Tibial nerve (tissue), 4 donors: ENCODE measurements at regions not wholly inside any gene's neighbourhood (a gene's known extent, or its start where the extent isn't known, plus 50 kb on each side); places are given as distances from the start of the nearest gene placed in this dataset.

ENCODE experiments used
- DNase-seq, 2 donors: peaks; one replicate each; pipeline ENCODE4 v3.0.0-alpha.2; 2019; ENCODE audit warnings: low spot score in 2 of 2
- H3K27ac ChIP-seq, 4 donors: fragments of 200-600 bp; sonication (generic) in 3 of 4; one replicate each; pipeline ENCODE4 v1.5.1; 2017 to 2019; ENCODE audit warnings: mild to moderate bottlenecking in 1 of 4
- H3K27me3 ChIP-seq, 2 donors: fragments of 200-600 bp; sonication (generic) in 1 of 2; one replicate each; pipeline versions ENCODE4 v1.5.1 to v1.6.0; 2017 to 2019
- H3K36me3 ChIP-seq, 3 donors: fragments of 200-600 bp; sonication (generic); one replicate each; pipeline ENCODE4 v1.5.1; 2018 to 2019
- H3K4me1 ChIP-seq, 4 donors: fragments of 200-600 bp; sonication (generic) in 3 of 4; one replicate each; pipeline ENCODE4 v1.5.1; 2017 to 2019
- H3K4me3 ChIP-seq, 4 donors: fragments of 200-600 bp; sonication (generic) in 3 of 4; one replicate each; pipeline ENCODE4 v1.5.1; 2017 to 2019; ENCODE audit warnings: mild to moderate bottlenecking in 1 of 4, moderate library complexity in 1 of 4
- H3K9me3 ChIP-seq, 4 donors: fragments of 200-600 bp; sonication (generic) in 3 of 4; one replicate each; pipeline ENCODE4 v1.5.1; 2017 to 2019
- EP300 ChIP-seq, 2 donors: sonication (generic); formaldehyde crosslinking; IDR thresholded peaks; one replicate each; pipeline ENCODE4 v1.6.1; 2017; ENCODE audit warnings: antibody characterized with exemption in 2 of 2, mild to moderate bottlenecking in 1 of 2
- POLR2A ChIP-seq, 2 donors: fragments of 450-650 bp; IDR thresholded peaks; one replicate each; pipeline ENCODE4 v1.6.1; 2017; ENCODE audit warnings: antibody characterized with exemption in 2 of 2, mild to moderate bottlenecking in 2 of 2, moderate library complexity in 2 of 2
- WGBS, 2 donors: methylation state at CpG; one replicate each; pipeline ENCODE4 v1.1.5; 2018; 5-methylcytosine and 5-hydroxymethylcytosine counted together
- TF ChIP-seq, protein P1 (sequence below), 5 experiments: fragments of 200-600 bp in 3 of 5; fragments of 450-650 bp in 2 of 5; sonication (generic) in 3 of 5; IDR thresholded peaks; one replicate each; pipeline ENCODE4 v1.5.1; 2016 to 2019; ENCODE audit warnings: antibody characterized with exemption in 5 of 5, mild to moderate bottlenecking in 3 of 5, moderate library complexity in 2 of 5

DNA sequence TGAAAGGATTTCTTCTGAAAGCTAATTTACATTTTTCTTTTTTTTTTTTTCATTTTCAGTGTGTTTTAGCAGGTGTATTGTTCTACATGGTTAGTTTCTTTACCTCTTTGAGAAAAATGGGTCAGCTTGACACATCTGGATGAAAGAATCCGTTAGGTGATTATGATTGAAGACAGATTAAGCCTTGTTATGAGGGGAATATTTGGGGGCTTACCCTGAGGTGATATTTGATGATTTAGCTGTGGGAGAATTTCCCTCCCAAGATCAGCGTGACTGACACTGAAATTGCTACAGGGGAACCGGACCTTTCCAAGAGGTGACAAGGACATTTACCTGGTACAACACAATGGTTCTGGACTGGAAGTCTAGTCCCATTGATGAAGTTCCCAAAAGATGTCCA, 147.5 kb downstream of the NFKBIZ start:
- 87 to 96% methylated on average over 3 of the region's 3 CpGs for WGBS, 2 donors
- no peak overlapping the region for H3K27ac ChIP-seq

DNA sequence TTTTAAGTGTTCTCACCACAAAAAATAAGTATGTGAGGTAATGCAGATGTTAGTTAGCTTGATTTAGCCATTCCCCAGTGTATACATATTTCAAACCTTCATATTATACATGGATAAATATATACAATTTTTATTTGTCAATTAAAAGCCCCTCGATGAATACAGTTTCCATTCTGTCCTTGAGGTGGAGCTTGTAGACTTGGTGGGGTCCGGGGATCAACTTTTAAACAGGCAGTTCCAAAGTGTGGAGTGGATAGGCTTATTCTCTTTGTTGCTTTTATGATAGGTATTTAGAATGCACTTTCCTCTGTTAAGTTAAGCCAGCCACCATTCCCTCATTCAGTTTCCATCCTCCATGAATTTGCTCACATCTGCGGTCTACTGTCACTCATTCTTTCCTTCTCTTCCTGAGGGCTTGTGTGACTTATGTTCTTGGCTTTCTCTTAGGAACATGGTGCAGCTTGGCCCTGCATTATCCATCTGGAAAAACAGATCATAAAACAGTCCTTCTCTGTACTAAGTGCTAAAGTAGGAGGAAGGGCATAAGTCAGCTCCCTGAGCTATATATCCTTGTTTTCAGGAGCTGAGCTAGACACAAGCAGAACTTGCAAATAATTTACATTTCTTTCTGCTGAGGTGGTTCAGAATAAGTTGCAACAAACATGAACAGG, 149.1 kb downstream of the NFKBIZ start:
- 63 to 75% methylated on average over 3 of the region's 3 CpGs for WGBS, 2 donors
- TF ChIP-seq, protein P1, sequence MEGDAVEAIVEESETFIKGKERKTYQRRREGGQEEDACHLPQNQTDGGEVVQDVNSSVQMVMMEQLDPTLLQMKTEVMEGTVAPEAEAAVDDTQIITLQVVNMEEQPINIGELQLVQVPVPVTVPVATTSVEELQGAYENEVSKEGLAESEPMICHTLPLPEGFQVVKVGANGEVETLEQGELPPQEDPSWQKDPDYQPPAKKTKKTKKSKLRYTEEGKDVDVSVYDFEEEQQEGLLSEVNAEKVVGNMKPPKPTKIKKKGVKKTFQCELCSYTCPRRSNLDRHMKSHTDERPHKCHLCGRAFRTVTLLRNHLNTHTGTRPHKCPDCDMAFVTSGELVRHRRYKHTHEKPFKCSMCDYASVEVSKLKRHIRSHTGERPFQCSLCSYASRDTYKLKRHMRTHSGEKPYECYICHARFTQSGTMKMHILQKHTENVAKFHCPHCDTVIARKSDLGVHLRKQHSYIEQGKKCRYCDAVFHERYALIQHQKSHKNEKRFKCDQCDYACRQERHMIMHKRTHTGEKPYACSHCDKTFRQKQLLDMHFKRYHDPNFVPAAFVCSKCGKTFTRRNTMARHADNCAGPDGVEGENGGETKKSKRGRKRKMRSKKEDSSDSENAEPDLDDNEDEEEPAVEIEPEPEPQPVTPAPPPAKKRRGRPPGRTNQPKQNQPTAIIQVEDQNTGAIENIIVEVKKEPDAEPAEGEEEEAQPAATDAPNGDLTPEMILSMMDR (IDR thresholded peaks at IDR 0.05): no peak
- Histone ChIP-seq H3K9me3 (no peaks in the 10 kb centered on the region), H3K27ac (no peak overlapping the region), H3K4me3 (no peak overlapping the region), H3K4me1 (peaks cover 0 to 6% (median 0%) of the 10 kb centered on the region in 4 donors), H3K27me3 (no peaks in the 10 kb centered on the region), H3K36me3 (no peaks in the 10 kb centered on the region)
- DNase-seq: no peak

More for the DNA sequence above, 147.5 kb downstream of the NFKBIZ start:
- TF ChIP-seq, protein P1 (IDR thresholded peaks at IDR 0.05): no peak
- no peak for TF ChIP-seq EP300 (IDR thresholded peaks at IDR 0.05)
- Histone ChIP-seq H3K36me3 (no peaks in the 10 kb centered on the region), H3K4me1 (peaks cover 0 to 15% (median 0%) of the 10 kb centered on the region in 4 donors), H3K9me3 (no peaks in the 10 kb centered on the region), H3K27me3 (no peaks in the 10 kb centered on the region), H3K4me3 (no peak overlapping the region)
- DNase-seq: no peak

- Histone ChIP-seq H3K9me3 (no peaks in the 10 kb centered on the region), H3K27ac (no peak overlapping the region), H3K36me3 (no peaks in the 10 kb centered on the region), H3K4me3 (no peak overlapping the region), H3K27me3 (no peaks in the 10 kb centered on the region), H3K4me1 (peaks cover 0 to 5% (median 0%) of the 10 kb centered on the region in 4 donors)
- no peak for DNase-seq
- 66 to 68% methylated on average over 3 of the region's 3 CpGs for WGBS, 2 donors
- TF ChIP-seq POLR2A (IDR thresholded peaks at IDR 0.05) (no peak), EP300 (IDR thresholded peaks at IDR 0.05) (no peak)
- TF ChIP-seq, protein P1 (IDR thresholded peaks at IDR 0.05): no peak
Measured at GRCh38 chr3:101999177-101999779, 150.0 kb downstream of the NFKBIZ start.

DNA sequence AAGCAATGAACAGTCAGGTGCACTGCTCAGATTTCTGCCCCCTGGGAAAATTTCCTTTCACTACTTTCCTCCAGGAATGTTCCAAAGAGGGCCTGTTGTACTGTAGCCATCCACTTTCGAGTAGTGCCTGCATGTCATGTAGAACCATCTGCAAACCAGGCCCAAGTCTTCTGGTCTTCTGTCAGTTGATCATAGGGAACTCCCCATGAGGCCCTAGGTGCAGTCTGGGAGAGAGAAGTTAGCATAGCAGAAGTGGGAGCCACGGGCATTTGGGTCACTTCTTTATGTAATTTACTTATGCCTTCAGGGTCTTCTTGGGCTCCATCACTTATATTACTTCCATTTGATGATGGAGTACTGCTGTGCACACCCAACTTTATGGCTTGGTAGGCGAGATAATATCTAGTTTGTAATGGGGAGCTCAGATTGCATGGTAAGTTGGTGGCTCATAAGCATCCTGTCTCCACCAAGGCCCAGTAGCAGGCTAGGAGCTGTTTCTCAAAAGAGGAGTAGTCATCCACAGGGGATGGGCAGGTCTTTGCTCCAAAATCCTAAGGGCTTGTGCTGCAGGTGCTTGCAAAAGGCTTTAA, 151.4 kb downstream of the NFKBIZ start:
- no peaks in the 10 kb centered on the region for H3K36me3 ChIP-seq
- 69 to 74% methylated on average over 3 of the region's 3 CpGs for WGBS, 2 donors
- H3K4me1 ChIP-seq: peaks cover 0 to 5% (median 0%) of the 10 kb centered on the region in 4 donors
- no peak overlapping the region for H3K4me3 ChIP-seq
- no peaks in the 10 kb centered on the region for H3K9me3 ChIP-seq
- H3K27me3 ChIP-seq: no peaks in the 10 kb centered on the region
- DNase-seq: no peak
- TF ChIP-seq EP300 (IDR thresholded peaks at IDR 0.05) (no peak), POLR2A (IDR thresholded peaks at IDR 0.05) (no peak)
- TF ChIP-seq, protein P1 (IDR thresholded peaks at IDR 0.05): no peak
- H3K27ac ChIP-seq: no peak overlapping the region

- no peaks in the 10 kb centered on the region for H3K36me3 ChIP-seq
- 85 to 91% methylated on average over 1 of the region's 1 CpG for WGBS, 2 donors
- TF ChIP-seq, protein P1 (IDR thresholded peaks at IDR 0.05): no peak
- TF ChIP-seq POLR2A (IDR thresholded peaks at IDR 0.05) (no peak), EP300 (IDR thresholded peaks at IDR 0.05) (no peak)
- H3K27ac ChIP-seq: no peak overlapping the region
- H3K4me3 ChIP-seq: no peak overlapping the region
- H3K27me3 ChIP-seq: no peaks in the 10 kb centered on the region
- peaks cover 0 to 13% (median 0%) of the 10 kb centered on the region in 4 donors for H3K4me1 ChIP-seq
- H3K9me3 ChIP-seq: no peaks in the 10 kb centered on the region
- no peak for DNase-seq
Measured at GRCh38 chr3:102002056-102002455, 152.7 kb downstream of the NFKBIZ start.
